ES-I3 (cell line): ENCODE measurements at regions not wholly inside any gene's neighbourhood (a gene's known extent, or its start where the extent isn't known, plus 50 kb on each side); places are given as distances from the start of the nearest gene placed in this dataset.

ENCODE experiments used
- H3K36me3 ChIP-seq: 2 replicates; pipeline ENCODE4 v1.6.1; 2013; ENCODE audit warnings: mild to moderate bottlenecking, low read length, control low read depth, moderate library complexity; ENCODE audit not compliant: insufficient read depth
- H3K4me1 ChIP-seq: 2 replicates; pipeline ENCODE4 v1.6.1; 2013; ENCODE audit warnings: mild to moderate bottlenecking, control low read depth, low read length; ENCODE audit not compliant: insufficient read depth
- H3K9ac ChIP-seq: 2 replicates; pipeline ENCODE4 v1.6.1; 2013; ENCODE audit warnings: low read depth, mild to moderate bottlenecking, low read length, moderate library complexity
- H3K9me3 ChIP-seq: 2 replicates; pipeline ENCODE4 v1.6.1; 2013; ENCODE audit warnings: mild to moderate bottlenecking, low read length, moderate library complexity; ENCODE audit not compliant: control insufficient read depth, insufficient read depth

- H3K36me3 ChIP-seq: no peaks in the 10 kb centered on the region
Measured at GRCh38 chr18:38067086-38067485, 501.5 kb upstream of the CELF4 start.

GRCh38 chr18:38052879-38053590 lies 487.4 kb upstream of the CELF4 start:
- Histone ChIP-seq H3K4me1 (no peaks in the 10 kb centered on the region), H3K9me3 (no peaks in the 10 kb centered on the region), H3K9ac (no peak overlapping the region), H3K36me3 (no peaks in the 10 kb centered on the region; the same call in 1 of the 2 replicates)

More at GRCh38 chr18:38067086-38067485, 501.5 kb upstream of the CELF4 start:
- Histone ChIP-seq H3K4me1 (no peaks in the 10 kb centered on the region), H3K9me3 (no peaks in the 10 kb centered on the region), H3K9ac (no peak overlapping the region)

DNA sequence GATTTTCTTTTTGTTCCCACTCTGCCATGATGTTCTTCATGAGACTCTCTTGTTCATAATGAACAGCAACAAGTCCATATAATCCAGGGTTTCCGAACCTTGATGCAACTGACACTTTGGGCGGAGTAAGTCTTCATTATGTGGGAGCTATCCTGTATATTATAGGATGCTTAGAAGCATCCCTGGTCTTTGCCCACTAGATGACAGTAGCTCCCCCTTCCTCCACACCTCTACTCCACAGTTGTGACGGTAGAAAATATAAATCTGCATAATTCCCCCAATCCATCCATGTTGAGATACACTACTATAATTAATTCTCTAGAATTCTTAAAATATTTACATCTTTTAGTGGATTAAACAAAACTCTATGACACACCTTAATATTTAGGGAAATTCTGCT lies 482.2 kb upstream of the CELF4 start:
- no peaks in the 10 kb centered on the region for H3K4me1 ChIP-seq
- H3K9ac ChIP-seq: no peak overlapping the region
- no peaks in the 10 kb centered on the region for H3K9me3 ChIP-seq

GRCh38 chr18:38046651-38047050 lies 481.1 kb upstream of the CELF4 start:
- H3K36me3 ChIP-seq: no peaks in the 10 kb centered on the region
- no peaks in the 10 kb centered on the region for H3K9me3 ChIP-seq
- H3K9ac ChIP-seq: no peak overlapping the region
- H3K4me1 ChIP-seq: no peaks in the 10 kb centered on the region

More for the DNA sequence above, 482.2 kb upstream of the CELF4 start:
- H3K36me3 ChIP-seq: no peaks in the 10 kb centered on the region

- no peak overlapping the region for H3K9ac ChIP-seq
- no peaks in the 10 kb centered on the region for H3K9me3 ChIP-seq
- no peaks in the 10 kb centered on the region for H3K4me1 ChIP-seq
- no peaks in the 10 kb centered on the region for H3K36me3 ChIP-seq
Measured at GRCh38 chr18:38045845-38046244, 480.2 kb upstream of the CELF4 start.

DNA sequence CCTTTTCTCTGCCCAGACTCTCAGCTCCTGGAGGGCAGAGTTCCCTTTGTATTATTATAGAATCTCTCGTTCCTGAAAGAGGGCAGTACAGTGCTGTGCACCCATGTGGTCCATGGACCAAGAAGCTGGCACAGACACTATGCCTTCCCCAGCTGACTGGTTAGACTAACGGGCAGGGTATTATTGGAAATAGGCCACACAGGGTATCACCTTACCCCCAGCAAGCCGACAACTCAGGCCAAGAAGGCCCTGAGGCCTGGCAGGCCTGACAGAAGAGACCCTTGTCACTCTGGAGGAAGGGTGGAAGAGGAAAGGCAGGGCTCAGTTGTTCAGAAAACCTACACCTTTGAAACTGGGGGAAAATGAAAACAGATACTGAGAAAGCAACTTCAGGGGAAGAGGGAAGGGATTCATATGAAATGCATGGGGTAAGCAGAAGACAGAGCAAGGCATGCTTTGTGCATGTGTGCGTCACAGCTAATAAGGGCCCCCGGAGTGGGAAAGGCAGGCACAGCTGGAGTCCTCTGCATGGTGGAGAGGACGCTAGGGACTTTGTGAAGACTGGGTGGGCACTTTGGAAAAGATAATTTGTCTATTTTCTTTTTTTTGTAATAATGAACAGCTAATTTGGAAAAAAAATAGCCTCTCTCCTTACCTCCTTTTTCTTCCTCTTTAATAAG lies 476.8 kb upstream of the CELF4 start:
- no peaks in the 10 kb centered on the region for H3K9me3 ChIP-seq
- H3K36me3 ChIP-seq: no peaks in the 10 kb centered on the region

GRCh38 chr18:38038242-38038641 lies 472.6 kb upstream of the CELF4 start:
- no peaks in the 10 kb centered on the region for H3K36me3 ChIP-seq
- no peaks in the 10 kb centered on the region for H3K4me1 ChIP-seq
- no peak overlapping the region for H3K9ac ChIP-seq
- H3K9me3 ChIP-seq: no peaks in the 10 kb centered on the region

More for the DNA sequence above, 476.8 kb upstream of the CELF4 start:
- Histone ChIP-seq H3K4me1 (no peaks in the 10 kb centered on the region), H3K9ac (no peak overlapping the region)

DNA sequence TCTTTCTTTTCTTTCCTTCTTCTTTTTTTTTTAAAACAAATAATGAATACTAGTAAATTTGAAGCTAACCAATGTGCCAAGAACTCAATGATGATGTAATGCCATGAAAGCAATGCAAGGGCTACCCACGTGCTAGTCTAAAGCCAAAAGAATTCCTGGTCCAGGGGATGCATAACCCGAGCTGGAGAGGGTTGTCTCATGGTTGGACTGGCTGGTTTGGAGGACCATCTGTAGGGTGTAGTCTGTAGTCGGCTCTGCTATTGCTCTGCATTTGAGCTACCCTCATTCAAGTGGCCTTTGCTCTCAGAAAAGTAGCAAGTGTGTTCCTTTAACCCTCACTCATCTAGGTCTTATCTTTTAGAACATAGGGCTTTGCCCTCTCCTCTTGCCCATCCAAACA lies 469.6 kb upstream of the CELF4 start:
- Histone ChIP-seq H3K9me3 (no peaks in the 10 kb centered on the region), H3K9ac (no peak overlapping the region), H3K4me1 (no peaks in the 10 kb centered on the region), H3K36me3 (no peaks in the 10 kb centered on the region)

DNA sequence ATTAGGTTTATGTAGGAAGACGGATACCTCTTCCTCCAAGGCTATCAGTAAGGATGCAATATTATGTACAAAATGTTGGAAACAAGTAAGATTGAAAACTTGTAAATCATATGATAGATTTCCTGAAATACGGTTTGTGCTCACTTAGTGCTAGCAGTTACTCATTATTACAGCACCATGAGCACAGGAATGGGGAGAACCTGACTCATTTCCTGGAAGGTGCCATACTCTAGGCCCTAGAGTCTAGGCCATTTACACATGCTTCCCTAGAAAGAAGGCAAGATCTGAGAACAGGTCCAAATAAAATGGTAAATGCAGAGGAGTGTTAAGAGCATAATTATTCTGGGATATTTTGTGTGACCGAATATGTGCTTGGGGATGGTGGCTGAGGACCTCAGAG lies 467.7 kb upstream of the CELF4 start:
- Histone ChIP-seq H3K9me3 (no peaks in the 10 kb centered on the region), H3K9ac (no peak overlapping the region), H3K36me3 (no peaks in the 10 kb centered on the region), H3K4me1 (no peaks in the 10 kb centered on the region)

- Histone ChIP-seq H3K36me3 (no peaks in the 10 kb centered on the region), H3K9ac (no peak overlapping the region), H3K4me1 (no peaks in the 10 kb centered on the region), H3K9me3 (no peaks in the 10 kb centered on the region)
Measured at GRCh38 chr18:38032516-38032915, 466.9 kb upstream of the CELF4 start.

- peaks cover 15% of the 10 kb centered on the region for H3K4me1 ChIP-seq
- no peaks in the 10 kb centered on the region for H3K9me3 ChIP-seq
- no peak overlapping the region for H3K9ac ChIP-seq
- H3K36me3 ChIP-seq: no peaks in the 10 kb centered on the region
Measured at GRCh38 chr18:38028946-38029345, 463.3 kb upstream of the CELF4 start.

- H3K36me3 ChIP-seq: no peaks in the 10 kb centered on the region
- H3K9me3 ChIP-seq: no peaks in the 10 kb centered on the region
- H3K9ac ChIP-seq: no peak overlapping the region
- peaks cover 15% of the 10 kb centered on the region for H3K4me1 ChIP-seq
Measured at GRCh38 chr18:38025433-38026038, 459.9 kb upstream of the CELF4 start.

GRCh38 chr18:38023871-38024270 lies 458.3 kb upstream of the CELF4 start:
- Histone ChIP-seq H3K4me1 (peaks cover 24% of the 10 kb centered on the region), H3K36me3 (no peaks in the 10 kb centered on the region), H3K9ac (no peak overlapping the region), H3K9me3 (no peaks in the 10 kb centered on the region)

- H3K9ac ChIP-seq: no peak overlapping the region
- peaks cover 24% of the 10 kb centered on the region for H3K4me1 ChIP-seq
- no peaks in the 10 kb centered on the region for H3K9me3 ChIP-seq
- H3K36me3 ChIP-seq: no peaks in the 10 kb centered on the region
Measured at GRCh38 chr18:38022234-38022633, 456.6 kb upstream of the CELF4 start.

GRCh38 chr18:38019292-38019691 lies 453.7 kb upstream of the CELF4 start:
- Histone ChIP-seq H3K9ac (no peak overlapping the region), H3K36me3 (no peaks in the 10 kb centered on the region), H3K9me3 (no peaks in the 10 kb centered on the region), H3K4me1 (peaks cover 10% of the 10 kb centered on the region)
